Body of pancreas (tissue), 4 donors: ENCODE measurements at regions not wholly inside any gene's neighbourhood (a gene's known extent, or its start where the extent isn't known, plus 50 kb on each side); places are given as distances from the start of the nearest gene placed in this dataset.

Experiments
- CTCF ChIP-seq, 7 experiments: fragments of 450-650 bp in 4 of 7; fragments of 200-600 bp in 3 of 7; sonication (generic) in 3 of 7; IDR thresholded peaks; one replicate each; pipeline ENCODE4 v1.5.1; 2016 to 2019; ENCODE audit warnings: antibody characterized with exemption in 7 of 7
- POLR2A ChIP-seq, 3 donors: fragments of 450-650 bp; IDR thresholded peaks; one replicate each; pipeline ENCODE4 v1.6.1; 2016; ENCODE audit warnings: antibody characterized with exemption in 3 of 3, mild to moderate bottlenecking in 2 of 3

- no peak for TF ChIP-seq CTCF (IDR thresholded peaks at IDR 0.05)
- TF ChIP-seq POLR2A (IDR thresholded peaks at IDR 0.05), result no peak
These were observed 67.8 kb upstream of the EGLN3 start for GRCh38 chr14:34018564-34019244.
